Mesenchymal stem cell (in vitro differentiated cells and primary cell): ENCODE measurements at regions not wholly inside any gene's neighbourhood (a gene's known extent, or its start where the extent isn't known, plus 50 kb on each side); places are given as distances from the start of the nearest gene placed in this dataset.

Source experiments
- DNase-seq: peaks from one replicate; pipeline ENCODE4 v3.0.0-alpha.2; 2013
- H2AFZ ChIP-seq: one replicate; pipeline ENCODE4 v1.6.1; 2013; ENCODE audit warnings: low read depth, mild to moderate bottlenecking, control low read depth, inconsistent platforms, low read length, moderate library complexity
- H2AK5ac ChIP-seq: 2 replicates; pipeline ENCODE4 v1.6.1; 2013; ENCODE audit warnings: low read length, moderate library complexity, mild to moderate bottlenecking, inconsistent platforms; ENCODE audit not compliant: severe bottlenecking
- H2BK120ac ChIP-seq: one replicate; pipeline ENCODE4 v1.6.1; 2013; ENCODE audit warnings: low read depth, mild to moderate bottlenecking, inconsistent platforms, low read length, moderate library complexity
- H2BK12ac ChIP-seq, 2 experiments: one replicate each; pipeline ENCODE4 v1.6.1; 2013; ENCODE audit warnings: inconsistent platforms in 2 of 2, low read length in 2 of 2, mild to moderate bottlenecking in 2 of 2, moderate library complexity in 2 of 2, control low read depth in 1 of 2
- H2BK15ac ChIP-seq: one replicate; pipeline ENCODE4 v1.6.1; 2013; ENCODE audit warnings: mild to moderate bottlenecking, low read depth, inconsistent platforms; ENCODE audit not compliant: poor library complexity, severe bottlenecking
- H2BK5ac ChIP-seq: 2 replicates; pipeline ENCODE4 v1.6.1; 2013; ENCODE audit warnings: low read depth, mild to moderate bottlenecking, low read length, control low read depth, inconsistent platforms; ENCODE audit not compliant: poor library complexity, severe bottlenecking
- H3K14ac ChIP-seq, 2 experiments: one replicate each; pipeline ENCODE4 v1.6.1; 2013; ENCODE audit warnings: inconsistent platforms in 2 of 2, low read length in 2 of 2, control low read depth in 1 of 2, mild to moderate bottlenecking in 1 of 2, moderate library complexity in 1 of 2
- H3K18ac ChIP-seq, 2 experiments: one replicate each; pipeline ENCODE4 v1.6.1; 2013; ENCODE audit warnings: inconsistent platforms in 2 of 2, low read length in 2 of 2, control low read depth in 1 of 2, low read depth in 1 of 2, mild to moderate bottlenecking in 1 of 2
- H3K23ac ChIP-seq, 2 experiments: one replicate each; pipeline ENCODE4 v1.6.1; 2013; ENCODE audit warnings: inconsistent platforms in 2 of 2, low read length in 2 of 2, mild to moderate bottlenecking in 2 of 2, moderate library complexity in 2 of 2, control low read depth in 1 of 2
- H3K27ac ChIP-seq: 2 replicates; pipeline ENCODE4 v1.5.1; 2013; ENCODE audit warnings: mild to moderate bottlenecking, moderate library complexity, low read length, control low read depth, inconsistent platforms; ENCODE audit not compliant: poor library complexity, severe bottlenecking
- H3K27me3 ChIP-seq, 2 experiments: 2 replicates each; pipeline versions ENCODE4 v1.6.1 to v1.7.0; 2013; ENCODE audit warnings: low read length in 2 of 2, mild to moderate bottlenecking in 2 of 2, moderate library complexity in 2 of 2, control low read depth in 1 of 2, inconsistent platforms in 1 of 2; ENCODE audit not compliant: control insufficient read depth in 1 of 2, insufficient read depth in 1 of 2
- H3K36me3 ChIP-seq, 2 experiments: 2 replicates each; pipeline versions ENCODE4 v1.6.1 to v1.7.0; 2013; ENCODE audit warnings: low read length in 2 of 2, control low read depth in 1 of 2, inconsistent platforms in 1 of 2, low read depth in 1 of 2, mild to moderate bottlenecking in 1 of 2; ENCODE audit not compliant: insufficient read depth in 2 of 2, control insufficient read depth in 1 of 2
- H3K4ac ChIP-seq, 2 experiments: one replicate each; pipeline ENCODE4 v1.6.1; 2013; ENCODE audit warnings: inconsistent platforms in 2 of 2, low read length in 2 of 2, mild to moderate bottlenecking in 2 of 2, moderate library complexity in 2 of 2, control low read depth in 1 of 2, low read depth in 1 of 2
- H3K4me1 ChIP-seq: 2 replicates; pipeline ENCODE4 v1.6.1; 2013; ENCODE audit warnings: low read depth, low read length, control low read depth; ENCODE audit not compliant: control insufficient read depth, insufficient read depth
- H3K4me2 ChIP-seq: 2 replicates; pipeline ENCODE4 v1.6.1; 2013; ENCODE audit warnings: low read length, mild to moderate bottlenecking, inconsistent platforms; ENCODE audit not compliant: poor library complexity, severe bottlenecking
- H3K4me3 ChIP-seq, 2 experiments: 2 replicates each; pipeline versions ENCODE4 v1.5.1 to v1.7.0; 2013; ENCODE audit warnings: low read length in 2 of 2, mild to moderate bottlenecking in 2 of 2, control low read depth in 1 of 2, low read depth in 1 of 2; ENCODE audit not compliant: insufficient read depth in 1 of 2
- H3K79me1 ChIP-seq: replicated peaks from 2 replicates; pipeline ENCODE4 v1.6.1; 2013; ENCODE audit warnings: mild to moderate bottlenecking, control low read depth, low read length, inconsistent platforms; ENCODE audit not compliant: poor library complexity, severe bottlenecking
- H3K9ac ChIP-seq: 2 replicates; pipeline ENCODE4 v1.7.0; 2013; ENCODE audit warnings: mild to moderate bottlenecking, low read length, moderate library complexity
- H3K9me3 ChIP-seq: 2 replicates; pipeline ENCODE4 v1.7.0; 2013; ENCODE audit warnings: mild to moderate bottlenecking, low read length; ENCODE audit not compliant: control insufficient read depth
- H4K8ac ChIP-seq: one replicate; pipeline ENCODE4 v1.6.1; 2013; ENCODE audit warnings: inconsistent platforms, mild to moderate bottlenecking, low read length, moderate library complexity
- H4K91ac ChIP-seq: one replicate; pipeline ENCODE4 v1.6.1; 2013; ENCODE audit warnings: mild to moderate bottlenecking, low read length, inconsistent platforms
- WGBS: methylation state at CpG from one replicate; pipeline ENCODE4 v1.1.7; 2013; ENCODE audit warnings: mixed read lengths; 5-methylcytosine and 5-hydroxymethylcytosine counted together

DNA sequence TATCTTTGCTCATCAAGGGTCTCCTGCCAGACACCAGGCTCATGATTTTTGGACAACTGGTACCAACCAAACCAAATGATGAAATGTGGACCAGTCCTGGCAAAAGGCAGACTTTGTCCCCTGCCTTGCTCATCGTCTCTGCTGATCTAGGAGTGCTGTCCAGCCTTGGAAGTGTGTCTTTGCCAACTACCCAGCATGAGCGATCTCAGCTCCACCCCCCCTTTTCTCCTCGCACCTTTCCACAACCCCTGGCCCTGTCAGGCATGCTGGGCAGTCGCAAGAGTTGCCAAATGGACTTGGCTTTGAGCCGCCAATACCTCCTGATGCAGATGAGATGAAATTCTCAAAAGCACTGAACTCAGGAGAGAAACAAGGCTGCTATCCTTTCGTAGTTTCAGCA is 174.3 kb downstream of the KCNA5 start:
- Histone ChIP-seq H4K91ac (no peak overlapping the region), H3K9ac (no peak overlapping the region), H3K23ac (no peak overlapping the region), H2BK5ac (no peak overlapping the region), H3K27me3 (peaks cover 0 to 34% of the 10 kb centered on the region in 2 experiments), H3K9me3 (no peaks in the 10 kb centered on the region), H3K4ac (no peak overlapping the region), H3K36me3 (no peaks in the 10 kb centered on the region), H3K27ac (no peak overlapping the region), H2AFZ (no peak overlapping the region), H3K4me1 (no peaks in the 10 kb centered on the region), H3K18ac (no peak overlapping the region), H2BK15ac (no peak overlapping the region), H3K14ac (no peak overlapping the region), H2BK120ac (no peak overlapping the region), H3K79me1 (no peaks in the 10 kb centered on the region), H2AK5ac (no peak overlapping the region), H3K4me3 (no peak overlapping the region), H3K4me2 (no peak overlapping the region), H4K8ac (no peak overlapping the region), H2BK12ac (no peak overlapping the region)
- no peak for DNase-seq
- 55% methylated on average over 6 of the region's 6 CpGs for WGBS

DNA sequence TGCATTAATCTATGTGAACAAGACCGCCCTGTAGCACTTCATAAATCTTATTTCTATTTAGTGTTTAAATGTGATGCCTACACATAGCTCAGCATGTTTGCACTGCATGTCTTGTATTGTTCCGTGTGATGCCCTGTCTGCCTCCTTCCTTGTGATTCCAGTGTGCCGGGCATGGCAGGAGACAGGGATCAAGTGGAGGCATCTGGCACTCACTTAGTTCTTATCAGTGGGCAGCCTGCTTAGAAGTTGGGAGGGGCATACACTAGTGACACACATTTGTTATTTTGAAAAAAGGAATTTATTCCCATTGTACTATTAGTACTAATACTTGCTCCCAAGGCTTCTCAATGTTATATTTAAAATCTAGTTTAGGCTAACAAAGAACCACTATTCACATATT is 176.4 kb downstream of the KCNA5 start:
- no peaks in the 10 kb centered on the region for H3K9me3 ChIP-seq
- H3K14ac ChIP-seq = no peak overlapping the region
- no peak overlapping the region for H2BK120ac ChIP-seq
- H3K9ac ChIP-seq = no peak overlapping the region
- no peaks in the 10 kb centered on the region for H3K4me1 ChIP-seq
- no peak for DNase-seq
- H3K4me3 ChIP-seq = no peak overlapping the region
- no peak overlapping the region for H2BK12ac ChIP-seq
- no peaks in the 10 kb centered on the region for H3K36me3 ChIP-seq
- H3K18ac ChIP-seq = no peak overlapping the region
- H2AK5ac ChIP-seq = no peak overlapping the region
- no peak overlapping the region for H3K23ac ChIP-seq
- H3K79me1 ChIP-seq = no peaks in the 10 kb centered on the region
- H2AFZ ChIP-seq = no peak overlapping the region
- H2BK5ac ChIP-seq = no peak overlapping the region
- H3K27me3 ChIP-seq = peaks cover 0 to 37% of the 10 kb centered on the region in 2 experiments
- H2BK15ac ChIP-seq = no peak overlapping the region
- 100% methylated on average over 2 of the region's 3 CpGs for WGBS
- H4K8ac ChIP-seq = no peak overlapping the region
- no peak overlapping the region for H4K91ac ChIP-seq
- H3K4me2 ChIP-seq = no peak overlapping the region
- no peak overlapping the region for H3K27ac ChIP-seq
- H3K4ac ChIP-seq = no peak overlapping the region

DNA sequence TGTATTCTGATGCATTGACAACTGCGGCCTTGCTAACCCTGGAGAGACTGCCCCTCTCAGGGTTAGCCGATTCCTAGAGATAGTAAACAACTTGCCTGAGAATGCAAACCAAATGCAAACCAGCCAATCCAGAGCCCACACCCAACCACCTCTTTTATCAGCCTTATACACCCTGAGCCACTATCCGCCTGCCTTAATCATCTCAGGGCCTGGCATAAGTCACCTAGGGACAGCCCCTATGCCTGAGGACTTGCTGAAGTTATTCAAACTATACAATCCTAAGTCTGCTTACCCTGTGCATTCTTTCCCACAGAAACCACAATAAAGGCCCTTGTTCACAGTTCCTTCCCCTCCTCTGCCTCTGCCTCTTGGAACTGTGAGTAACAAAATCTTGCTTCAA is 177.2 kb downstream of the KCNA5 start:
- no peak overlapping the region for H3K4me2 ChIP-seq
- no peak overlapping the region for H3K23ac ChIP-seq
- H3K9ac ChIP-seq = no peak overlapping the region
- no peak overlapping the region for H3K27ac ChIP-seq
- no peak overlapping the region for H2BK12ac ChIP-seq
- WGBS = 78% methylated on average over 3 of the region's 3 CpGs
- H4K8ac ChIP-seq = no peak overlapping the region
- no peak for DNase-seq
- no peak overlapping the region for H2AFZ ChIP-seq
- no peaks in the 10 kb centered on the region for H3K79me1 ChIP-seq
- no peaks in the 10 kb centered on the region for H3K9me3 ChIP-seq
- no peak overlapping the region for H2BK120ac ChIP-seq
- H3K4ac ChIP-seq = no peak overlapping the region
- H3K36me3 ChIP-seq = no peaks in the 10 kb centered on the region
- H3K18ac ChIP-seq = no peak overlapping the region
- no peak overlapping the region for H2BK5ac ChIP-seq
- H2BK15ac ChIP-seq = no peak overlapping the region
- no peak overlapping the region for H3K14ac ChIP-seq
- no peak overlapping the region for H3K4me3 ChIP-seq
- no peak overlapping the region for H2AK5ac ChIP-seq
- H3K27me3 ChIP-seq = peaks cover 0 to 34% of the 10 kb centered on the region in 2 experiments
- H4K91ac ChIP-seq = no peak overlapping the region
- no peaks in the 10 kb centered on the region for H3K4me1 ChIP-seq

DNA sequence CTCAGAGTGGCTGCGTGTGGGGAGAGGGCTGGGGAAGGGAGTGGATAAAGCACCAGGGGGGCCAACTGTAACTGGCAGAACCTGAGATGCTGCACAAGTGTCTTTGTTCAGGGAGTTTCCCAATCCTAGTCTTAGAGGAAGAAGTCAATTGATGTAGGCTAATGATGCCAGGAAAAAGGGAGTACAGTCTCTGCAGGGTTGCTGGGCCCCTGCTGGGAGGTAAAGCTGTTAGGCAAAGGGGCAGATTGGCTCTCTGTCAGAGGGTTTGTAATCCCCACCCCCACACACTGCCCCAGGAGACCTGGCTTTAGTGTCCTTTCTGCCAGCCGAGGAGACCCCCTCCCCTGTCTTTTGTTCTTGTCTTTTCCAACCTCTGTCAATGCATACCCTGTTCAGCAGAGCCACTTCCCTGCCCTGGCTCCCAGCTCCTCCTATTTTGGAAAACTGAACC is 178.4 kb downstream of the KCNA5 start:
- no peaks in the 10 kb centered on the region for H3K9me3 ChIP-seq
- no peak overlapping the region for H3K14ac ChIP-seq
- no peak overlapping the region for H2AFZ ChIP-seq
- H3K4me1 ChIP-seq = no peaks in the 10 kb centered on the region
- no peak overlapping the region for H2AK5ac ChIP-seq
- H2BK120ac ChIP-seq = no peak overlapping the region
- H3K18ac ChIP-seq = no peak overlapping the region
- H3K36me3 ChIP-seq = no peaks in the 10 kb centered on the region
- H3K4me3 ChIP-seq = no peak overlapping the region
- H2BK5ac ChIP-seq = no peak overlapping the region
- H3K27ac ChIP-seq = no peak overlapping the region
- no peak overlapping the region for H3K4me2 ChIP-seq
- no peak overlapping the region for H3K9ac ChIP-seq
- H3K79me1 ChIP-seq = no peaks in the 10 kb centered on the region
- WGBS = 12% methylated on average over 2 of the region's 2 CpGs
- no peak overlapping the region for H3K4ac ChIP-seq
- no peak for DNase-seq
- no peak overlapping the region for H3K23ac ChIP-seq
- no peak overlapping the region for H4K91ac ChIP-seq
- no peak overlapping the region for H2BK12ac ChIP-seq
- no peak overlapping the region for H2BK15ac ChIP-seq
- no peak overlapping the region for H4K8ac ChIP-seq
- peaks cover 0 to 33% of the 10 kb centered on the region in 2 experiments for H3K27me3 ChIP-seq
